ENCODE measurements at regions not wholly inside any gene's neighbourhood (a gene's known extent, or its start where the extent isn't known, plus 50 kb on each side); places are given as distances from the start of the nearest gene placed in this dataset.

- Histone ChIP-seq H3K4me3 (no peak overlapping the region), H3K27ac (no peak overlapping the region), H3K4me1 (replicated peaks in 1 of 2) (no peaks in the 10 kb centered on the region)
- peak in 1 of 8 experiments; percentile 17 for ATAC-seq (replicated peaks in 6 of 8)
- in situ Hi-C loops (cut with MboI; ENCODE audit: low pct_unique_long_range_greater_than_20kb in 2 of 9, low sequenced_read_pairs in 9 of 9, unreplicated experiment in 9 of 9): no loop called here
- WGBS, 10 experiments: 63 to 100% (median 86%) methylated on average over 1 to 4 of the region's 4 CpGs; no CpG with 5 or more reads in 3 of the 10 experiments
Measured at GRCh38 chr20:11324990-11325389, 592.7 kb upstream of the BTBD3 start.

GRCh38 chr20:11328839-11329238 is 588.9 kb upstream of the BTBD3 start:
- Histone ChIP-seq H3K4me3 (no peak overlapping the region), H3K27ac (no peak overlapping the region), H3K4me1 (replicated peaks in 1 of 2) (no peaks in the 10 kb centered on the region)
- in situ Hi-C loops (cut with MboI; ENCODE audit: low pct_unique_long_range_greater_than_20kb in 2 of 9, low sequenced_read_pairs in 9 of 9, unreplicated experiment in 9 of 9): no loop called here
- WGBS, 10 experiments: 73 to 100% (median 92%) methylated on average over 2 to 8 of the region's 8 CpGs
- no peak for ATAC-seq (replicated peaks in 6 of 8)

GRCh38 chr20:11329271-11329670 is 588.4 kb upstream of the BTBD3 start:
- no peak overlapping the region for H3K27ac ChIP-seq
- ATAC-seq (replicated peaks in 6 of 8): no peak
- H3K4me3 ChIP-seq: no peak overlapping the region
- in situ Hi-C loops (cut with MboI; ENCODE audit: low pct_unique_long_range_greater_than_20kb in 2 of 9, low sequenced_read_pairs in 9 of 9, unreplicated experiment in 9 of 9): no loop called here
- 43 to 100% (median 92%) methylated on average over 1 of the region's 1 CpG; no CpG with 5 or more reads in 3 of the 10 experiments for WGBS, 10 experiments
- H3K4me1 ChIP-seq (replicated peaks in 1 of 2): no peaks in the 10 kb centered on the region

GRCh38 chr20:11331096-11331495 is 586.6 kb upstream of the BTBD3 start:
- 0 to 100% (median 73%) methylated on average over 1 to 2 of the region's 2 CpGs for WGBS, 10 experiments
- in situ Hi-C loops (cut with MboI; ENCODE audit: low pct_unique_long_range_greater_than_20kb in 2 of 9, low sequenced_read_pairs in 9 of 9, unreplicated experiment in 9 of 9): no loop called here
- H3K4me3 ChIP-seq: no peak overlapping the region
- peak in 2 of 8 experiments; percentile 31 to 76 for ATAC-seq (replicated peaks in 6 of 8)
- H3K4me1 ChIP-seq (replicated peaks in 1 of 2): no peaks in the 10 kb centered on the region
- H3K27ac ChIP-seq: no peak overlapping the region

GRCh38 chr20:11332381-11332780 is 585.3 kb upstream of the BTBD3 start:
- Histone ChIP-seq H3K27ac (no peak overlapping the region), H3K4me1 (replicated peaks in 1 of 2) (no peaks in the 10 kb centered on the region), H3K4me3 (no peak overlapping the region)
- in situ Hi-C loops (cut with MboI; ENCODE audit: low pct_unique_long_range_greater_than_20kb in 2 of 9, low sequenced_read_pairs in 9 of 9, unreplicated experiment in 9 of 9): no loop called here
- ATAC-seq (replicated peaks in 6 of 8): peak in 3 of 8 experiments; percentile 82 to 90 (median 88)

GRCh38 chr20:11333634-11334033 is 584.1 kb upstream of the BTBD3 start:
- H3K4me1 ChIP-seq (replicated peaks in 1 of 2): no peaks in the 10 kb centered on the region
- H3K27ac ChIP-seq: no peak overlapping the region
- in situ Hi-C loops (cut with MboI; ENCODE audit: low pct_unique_long_range_greater_than_20kb in 2 of 9, low sequenced_read_pairs in 9 of 9, unreplicated experiment in 9 of 9): no loop called here
- no peak overlapping the region for H3K4me3 ChIP-seq
- ATAC-seq (replicated peaks in 6 of 8): no peak

- WGBS, 10 experiments: 0 to 45% (median 31%) methylated on average over 1 to 4 of the region's 4 CpGs; no CpG with 5 or more reads in 3 of the 10 experiments
- no peak for ATAC-seq (replicated peaks in 6 of 8)
- H3K4me3 ChIP-seq: no peak overlapping the region
- no peak overlapping the region for H3K27ac ChIP-seq
- H3K4me1 ChIP-seq (replicated peaks in 1 of 2): no peaks in the 10 kb centered on the region
- in situ Hi-C loops (cut with MboI; ENCODE audit: low pct_unique_long_range_greater_than_20kb in 2 of 9, low sequenced_read_pairs in 9 of 9, unreplicated experiment in 9 of 9): no loop called here
Measured at GRCh38 chr20:11337361-11338130, 580.1 kb upstream of the BTBD3 start.

GRCh38 chr20:11338496-11339306 is 579.0 kb upstream of the BTBD3 start:
- in situ Hi-C loops (cut with MboI; ENCODE audit: low pct_unique_long_range_greater_than_20kb in 2 of 9, low sequenced_read_pairs in 9 of 9, unreplicated experiment in 9 of 9): no loop called here
- Histone ChIP-seq H3K4me3 (no peak overlapping the region), H3K27ac (no peak overlapping the region), H3K4me1 (replicated peaks in 1 of 2) (no peaks in the 10 kb centered on the region)
- 20 to 100% (median 92%) methylated on average over 1 to 2 of the region's 2 CpGs; no CpG with 5 or more reads in 3 of the 10 experiments for WGBS, 10 experiments
- ATAC-seq (replicated peaks in 6 of 8): no peak

GRCh38 chr20:11344939-11345338 is 572.8 kb upstream of the BTBD3 start:
- no peak overlapping the region for H3K27ac ChIP-seq
- in situ Hi-C loops (cut with MboI; ENCODE audit: low pct_unique_long_range_greater_than_20kb in 2 of 9, low sequenced_read_pairs in 9 of 9, unreplicated experiment in 9 of 9): no loop called here
- H3K4me3 ChIP-seq: no peak overlapping the region
- peaks cover 0 to 10% of the 10 kb centered on the region in 2 donors for H3K4me1 ChIP-seq (replicated peaks in 1 of 2)
- no peak for ATAC-seq (replicated peaks in 6 of 8)

GRCh38 chr20:11347738-11348137 is 570.0 kb upstream of the BTBD3 start:
- no peak overlapping the region for H3K27ac ChIP-seq
- in situ Hi-C loops (cut with MboI; ENCODE audit: low pct_unique_long_range_greater_than_20kb in 2 of 9, low sequenced_read_pairs in 9 of 9, unreplicated experiment in 9 of 9): no loop called here
- WGBS, 10 experiments: 15 to 79% (median 40%) methylated on average over 1 to 4 of the region's 4 CpGs; no CpG with 5 or more reads in 1 of the 10 experiments

GRCh38 chr20:11350126-11351005 is 567.3 kb upstream of the BTBD3 start:
- in situ Hi-C loops (cut with MboI; ENCODE audit: low pct_unique_long_range_greater_than_20kb in 2 of 9, low sequenced_read_pairs in 9 of 9, unreplicated experiment in 9 of 9): loop anchor here in 1 of 9 experiments (25.0 kb wide), 1 partner anchor 187 kb away; no protein-coding TSS in a partner anchor
- Histone ChIP-seq H3K4me1 (replicated peaks in 1 of 2) (peaks cover 0 to 13% of the 10 kb centered on the region in 2 donors), H3K27ac (no peak overlapping the region), H3K4me3 (no peak overlapping the region)
- WGBS, 10 experiments: 26 to 86% (median 67%) methylated on average over 1 to 6 of the region's 7 CpGs
- ATAC-seq (replicated peaks in 6 of 8): peak in 2 of 8 experiments; percentile 76 to 84

More at GRCh38 chr20:11347738-11348137, 570.0 kb upstream of the BTBD3 start:
- ATAC-seq (replicated peaks in 6 of 8): peak in 5 of 8 experiments; percentile 56 to 93 (median 76)
- Histone ChIP-seq H3K4me1 (replicated peaks in 1 of 2) (peaks cover 0 to 13% of the 10 kb centered on the region in 2 donors), H3K4me3 (no peak overlapping the region)

- ATAC-seq (replicated peaks in 6 of 8): no peak
- in situ Hi-C loops (cut with MboI; ENCODE audit: low pct_unique_long_range_greater_than_20kb in 2 of 9, low sequenced_read_pairs in 9 of 9, unreplicated experiment in 9 of 9): loop anchor here in 1 of 9 experiments (25.0 kb wide), 1 partner anchor 185 kb away; no protein-coding TSS in a partner anchor
- peaks cover 0 to 13% of the 10 kb centered on the region in 2 donors for H3K4me1 ChIP-seq (replicated peaks in 1 of 2)
- no peak overlapping the region for H3K27ac ChIP-seq
- H3K4me3 ChIP-seq: no peak overlapping the region
Measured at GRCh38 chr20:11352041-11352440, 565.7 kb upstream of the BTBD3 start.

GRCh38 chr20:11354846-11355245 is 562.8 kb upstream of the BTBD3 start:
- Histone ChIP-seq H3K4me3 (no peak overlapping the region), H3K4me1 (replicated peaks in 1 of 2) (peaks cover 0 to 3% of the 10 kb centered on the region in 2 donors), H3K27ac (no peak overlapping the region)
- in situ Hi-C loops (cut with MboI; ENCODE audit: low pct_unique_long_range_greater_than_20kb in 2 of 9, low sequenced_read_pairs in 9 of 9, unreplicated experiment in 9 of 9): loop anchor here in 1 of 9 experiments (25.0 kb wide), 1 partner anchor 182 kb away; no protein-coding TSS in a partner anchor
- ATAC-seq (replicated peaks in 6 of 8): peak in 2 of 8 experiments; percentile 22 to 62
- 30 to 100% (median 56%) methylated on average over 1 to 4 of the region's 4 CpGs for WGBS, 10 experiments

All from motor neuron (in vitro differentiated cells).